ENCODE measurements at regions not wholly inside any gene's neighbourhood (a gene's known extent, or its start where the extent isn't known, plus 50 kb on each side); places are given as distances from the start of the nearest gene placed in this dataset.

DNA sequence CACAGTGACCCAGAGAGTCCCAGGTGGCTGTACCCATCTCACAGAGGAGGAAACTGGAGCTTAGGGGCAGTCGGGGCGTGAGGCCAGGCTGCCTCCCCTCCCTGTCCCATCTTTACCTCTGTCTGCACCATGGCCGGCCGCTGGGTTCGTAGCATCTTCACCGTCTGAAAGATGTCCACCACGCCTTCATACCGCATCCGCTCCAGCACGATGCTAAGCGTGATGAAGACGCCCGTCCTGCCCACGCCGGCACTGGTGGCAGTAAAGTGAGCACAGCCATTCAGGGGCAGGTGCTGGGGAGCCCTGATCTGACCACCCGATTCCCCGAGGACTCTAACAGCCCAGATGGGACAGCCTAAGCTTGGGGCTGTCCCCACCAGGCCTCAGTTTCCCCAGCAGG, 132.8 kb downstream of the PTPRS start:
- H3K27ac Mint-ChIP-seq: no peak overlapping the region
- no peaks in the 10 kb centered on the region for H3K4me1 Mint-ChIP-seq
- no peak for ATAC-seq (replicated peaks)
- H3K4me3 Mint-ChIP-seq: no peak overlapping the region
- no peaks in the 10 kb centered on the region for H3K27me3 Mint-ChIP-seq
- H3K9me3 Mint-ChIP-seq: no peaks in the 10 kb centered on the region
- H3K36me3 Mint-ChIP-seq (ENCODE audit: low read depth): no peaks in the 10 kb centered on the region

DNA sequence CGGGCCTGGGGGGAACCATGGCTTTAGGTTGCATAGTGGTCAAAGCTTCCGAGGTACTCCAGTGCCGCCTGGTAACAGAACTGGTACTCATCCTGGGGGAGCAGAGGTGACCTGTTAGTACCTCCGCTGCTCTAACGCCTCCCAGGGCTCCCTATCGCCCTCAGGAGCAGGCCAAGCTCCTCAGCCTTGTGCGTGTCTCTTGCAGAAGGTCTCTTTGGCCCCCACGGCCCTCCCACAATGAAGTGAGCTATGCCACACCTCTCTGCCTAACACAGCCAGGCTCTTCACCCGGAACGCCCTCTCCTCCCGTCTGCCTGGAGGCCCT, 133.9 kb downstream of the PTPRS start:
- Mint-ChIP-seq H3K9me3 (peaks cover 2% of the 10 kb centered on the region), H3K4me3 (no peak overlapping the region), H3K27me3 (no peaks in the 10 kb centered on the region), H3K36me3 (ENCODE audit: low read depth) (no peaks in the 10 kb centered on the region), H3K4me1 (no peaks in the 10 kb centered on the region), H3K27ac (no peak overlapping the region)
- no peak for ATAC-seq (replicated peaks)

DNA sequence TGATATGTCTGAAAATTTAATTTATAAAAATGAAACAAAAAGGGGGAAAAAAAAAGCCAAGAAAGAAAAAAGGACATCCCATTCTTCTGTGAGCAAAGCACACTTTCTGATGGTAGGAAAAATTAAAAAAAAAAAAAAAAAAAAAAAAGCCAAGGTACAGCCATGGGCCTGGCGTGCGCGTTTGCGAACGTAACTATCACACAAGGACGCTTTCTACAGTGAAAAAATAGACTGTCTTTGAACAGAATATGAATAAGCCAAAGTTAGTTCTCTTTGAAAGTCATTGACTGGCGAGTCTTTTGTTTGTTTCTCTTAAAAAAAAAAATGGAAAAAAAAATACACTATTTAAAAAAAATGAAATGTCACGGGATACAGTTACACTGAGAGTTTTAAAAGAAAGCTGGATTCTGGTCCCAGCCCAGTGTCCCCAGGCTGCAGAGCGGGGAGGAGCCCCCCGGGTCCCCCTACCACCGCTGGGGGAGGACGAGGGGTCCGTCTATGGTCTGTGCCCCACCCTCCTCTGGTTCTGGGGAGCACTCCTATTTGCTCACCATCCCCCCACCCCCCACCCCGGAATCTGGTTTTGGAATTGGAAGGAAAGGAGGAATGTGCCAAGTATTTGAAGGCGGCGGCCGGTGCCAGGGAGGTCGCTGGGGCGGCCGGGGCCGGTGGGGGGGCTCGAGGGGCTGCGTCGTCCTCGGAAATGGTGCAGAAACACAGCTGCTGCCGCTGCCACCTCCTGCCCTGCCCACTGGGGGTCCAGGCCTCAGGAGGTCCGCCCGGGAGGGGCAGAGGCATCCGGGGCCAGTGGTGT, 134.5 kb downstream of the PTPRS start:
- Mint-ChIP-seq H3K27me3 (no peaks in the 10 kb centered on the region), H3K4me1 (no peaks in the 10 kb centered on the region), H3K4me3 (peak overlapping the region; percentile 39), H3K36me3 (ENCODE audit: low read depth) (no peaks in the 10 kb centered on the region), H3K27ac (peak overlapping the region; percentile 33), H3K9me3 (peaks cover 3% of the 10 kb centered on the region)
- ATAC-seq (replicated peaks): no peak

DNA sequence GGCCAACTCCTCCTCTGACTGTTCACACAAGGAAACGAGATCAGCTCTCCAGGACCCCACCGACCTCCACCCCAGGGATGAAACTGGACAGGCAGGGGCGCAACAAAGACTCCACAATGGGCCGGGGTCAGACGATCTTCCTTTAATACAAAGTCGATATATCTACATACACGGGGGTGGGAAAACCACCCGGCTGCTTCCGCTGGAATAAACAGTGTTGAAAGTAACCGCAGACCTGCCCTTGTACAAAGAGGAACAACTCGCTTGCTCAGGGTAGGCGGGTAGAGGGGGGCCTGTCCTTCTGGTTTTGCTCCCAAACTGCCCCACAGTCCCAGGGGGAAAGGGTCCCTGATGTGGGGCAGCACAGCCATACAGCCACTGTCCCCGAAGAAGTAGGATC, 135.2 kb downstream of the PTPRS start:
- peaks cover 3% of the 10 kb centered on the region for H3K9me3 Mint-ChIP-seq
- no peaks in the 10 kb centered on the region for H3K27me3 Mint-ChIP-seq
- H3K4me3 Mint-ChIP-seq: peak overlapping the region; percentile 39
- peak; percentile 32 for ATAC-seq (replicated peaks)
- no peaks in the 10 kb centered on the region for H3K36me3 Mint-ChIP-seq (ENCODE audit: low read depth)
- no peaks in the 10 kb centered on the region for H3K4me1 Mint-ChIP-seq
- H3K27ac Mint-ChIP-seq: peak overlapping the region; percentile 33

DNA sequence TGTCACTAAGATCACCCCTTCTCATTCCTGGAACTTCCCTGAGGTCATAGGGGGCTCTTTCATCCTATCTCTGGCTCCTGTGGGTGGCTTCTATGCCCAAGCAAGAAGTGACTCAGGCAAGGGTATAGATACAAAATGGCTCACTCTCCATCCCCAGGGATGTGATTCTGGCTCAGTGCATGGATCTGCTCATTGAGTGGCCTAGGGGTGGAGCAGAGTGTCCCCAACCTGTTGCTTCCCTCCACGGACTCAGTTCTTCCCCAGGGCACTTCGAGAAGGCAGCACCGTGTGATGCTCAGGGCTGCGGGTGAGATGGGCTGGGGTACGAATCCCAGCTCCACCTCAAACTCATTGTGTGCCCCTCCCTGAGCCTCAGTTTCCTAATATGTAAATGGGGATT, 136.4 kb downstream of the PTPRS start:
- Mint-ChIP-seq H3K4me1 (no peaks in the 10 kb centered on the region), H3K4me3 (no peak overlapping the region), H3K27me3 (no peaks in the 10 kb centered on the region), H3K36me3 (ENCODE audit: low read depth) (no peaks in the 10 kb centered on the region), H3K27ac (no peak overlapping the region), H3K9me3 (peaks cover 3% of the 10 kb centered on the region)
- no peak for ATAC-seq (replicated peaks)
